ENCODE measurements at regions not wholly inside any gene's neighbourhood (a gene's known extent, or its start where the extent isn't known, plus 50 kb on each side); places are given as distances from the start of the nearest gene placed in this dataset.

DNA sequence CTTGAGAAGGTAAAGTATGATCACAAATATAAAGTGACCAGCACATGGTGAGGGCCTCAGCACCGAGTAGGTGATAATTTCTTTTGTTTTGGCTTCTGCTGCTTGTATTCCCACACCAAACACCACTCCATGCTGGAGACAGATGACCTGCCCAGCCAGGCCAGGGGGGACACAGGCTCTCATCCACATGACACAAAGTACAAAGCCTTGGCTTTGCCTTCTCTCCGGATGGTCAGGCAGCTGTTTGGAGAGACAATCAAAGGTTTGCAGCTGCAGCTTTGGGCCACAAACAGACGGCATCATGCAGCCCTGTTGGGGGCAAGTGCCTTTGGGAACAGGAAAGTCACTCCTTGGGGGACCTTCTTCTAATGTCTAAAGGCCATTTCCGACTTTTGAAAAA lies 226.2 kb upstream of the KLF4 start:
- Histone ChIP-seq H4K20me1 (ENCODE audit: control insufficient read depth, insufficient read depth, low read length, poor library complexity, severe bottlenecking) (no peaks in the 10 kb centered on the region), H3K9ac (ENCODE audit: low read length) (no peak overlapping the region), H3K79me2 (ENCODE audit: control insufficient read depth, insufficient read depth, low read length) (no peaks in the 10 kb centered on the region), H3K27me3 (replicated peaks in 1 of 4; ENCODE audit: control extremely low read depth in 1 of 4, control insufficient read depth in 3 of 4, insufficient read depth in 4 of 4, low read length in 3 of 4) (peaks cover 0 to 4% (median 0%) of the 10 kb centered on the region in 4 experiments), H3K4me3 (ENCODE audit: control extremely low read depth in 1 of 5, extremely low read depth in 1 of 5, insufficient read depth in 1 of 5, low read depth in 2 of 5, low read length in 4 of 5) (no peak overlapping the region), H3K36me3 (replicated peaks in 1 of 2; ENCODE audit: control extremely low read depth in 1 of 2, control insufficient read depth in 1 of 2, extremely low read depth in 1 of 2, insufficient read depth in 2 of 2, low read length in 1 of 2) (no peaks in the 10 kb centered on the region), H3K4me1 (ENCODE audit: control insufficient read depth in 2 of 2, insufficient read depth in 2 of 2, low read length in 2 of 2) (no peaks in the 10 kb centered on the region), H3K27ac (ENCODE audit: low read length in 2 of 2) (no peak overlapping the region), H3K9me3 (ENCODE audit: control extremely low read depth in 1 of 3, control insufficient read depth in 2 of 3, insufficient read depth in 1 of 3, low read length in 2 of 3) (no peaks in the 10 kb centered on the region), H2AFZ (ENCODE audit: insufficient read depth, low read depth, low read length, poor library complexity, severe bottlenecking) (no peak overlapping the region), H3K4me2 (replicated peaks; ENCODE audit: low read depth, low read length, poor library complexity, severe bottlenecking) (no peak overlapping the region)
- Mint-ChIP-seq H3K4me3 (no peak overlapping the region), H3K9me3 (ENCODE audit: insufficient read depth) (no peaks in the 10 kb centered on the region), H3K4me1 (no peaks in the 10 kb centered on the region), H3K27ac (no peak overlapping the region), H3K27me3 (peaks cover 17% of the 10 kb centered on the region)
- no peak for ATAC-seq (ENCODE audit: low read depth)
- TF ChIP-seq, protein P1, sequence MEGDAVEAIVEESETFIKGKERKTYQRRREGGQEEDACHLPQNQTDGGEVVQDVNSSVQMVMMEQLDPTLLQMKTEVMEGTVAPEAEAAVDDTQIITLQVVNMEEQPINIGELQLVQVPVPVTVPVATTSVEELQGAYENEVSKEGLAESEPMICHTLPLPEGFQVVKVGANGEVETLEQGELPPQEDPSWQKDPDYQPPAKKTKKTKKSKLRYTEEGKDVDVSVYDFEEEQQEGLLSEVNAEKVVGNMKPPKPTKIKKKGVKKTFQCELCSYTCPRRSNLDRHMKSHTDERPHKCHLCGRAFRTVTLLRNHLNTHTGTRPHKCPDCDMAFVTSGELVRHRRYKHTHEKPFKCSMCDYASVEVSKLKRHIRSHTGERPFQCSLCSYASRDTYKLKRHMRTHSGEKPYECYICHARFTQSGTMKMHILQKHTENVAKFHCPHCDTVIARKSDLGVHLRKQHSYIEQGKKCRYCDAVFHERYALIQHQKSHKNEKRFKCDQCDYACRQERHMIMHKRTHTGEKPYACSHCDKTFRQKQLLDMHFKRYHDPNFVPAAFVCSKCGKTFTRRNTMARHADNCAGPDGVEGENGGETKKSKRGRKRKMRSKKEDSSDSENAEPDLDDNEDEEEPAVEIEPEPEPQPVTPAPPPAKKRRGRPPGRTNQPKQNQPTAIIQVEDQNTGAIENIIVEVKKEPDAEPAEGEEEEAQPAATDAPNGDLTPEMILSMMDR (IDR thresholded peaks at IDR 0.05) = no peak
- POLR2A ChIA-PET = no interaction called here
- WGBS (ENCODE audit: insufficient coverage) = 81% methylated on average over 2 of the region's 4 CpGs
- DNase-seq = no peak
- intact Hi-C loops (cut with micrococcal nuclease) = no loop called here
- CTCF ChIA-PET = no interaction called here

DNA sequence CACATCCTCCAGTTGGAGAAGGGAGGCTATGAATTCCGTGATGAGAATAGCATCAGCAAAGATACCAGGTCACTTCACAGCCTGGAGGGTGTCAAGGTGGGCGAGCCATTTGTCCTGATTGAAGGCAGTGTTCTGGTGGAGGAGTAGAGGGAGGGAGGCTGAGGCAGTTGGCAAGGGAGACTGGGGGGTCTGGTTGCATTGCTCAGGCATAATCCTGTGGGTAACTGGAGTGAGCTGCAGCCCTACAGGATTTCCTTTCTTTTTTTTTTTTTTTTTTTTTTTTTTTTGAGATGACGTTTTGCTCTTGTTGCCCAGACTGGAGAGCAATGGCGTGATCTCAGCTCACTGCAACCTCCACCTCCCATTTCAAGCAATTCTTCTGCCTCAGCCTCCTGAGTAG lies 223.9 kb upstream of the KLF4 start:
- Histone ChIP-seq H3K27me3 (replicated peaks in 1 of 4; ENCODE audit: control extremely low read depth in 1 of 4, control insufficient read depth in 3 of 4, insufficient read depth in 4 of 4, low read length in 3 of 4) (peaks cover 0 to 4% (median 0%) of the 10 kb centered on the region in 4 experiments), H3K36me3 (replicated peaks in 1 of 2; ENCODE audit: control extremely low read depth in 1 of 2, control insufficient read depth in 1 of 2, extremely low read depth in 1 of 2, insufficient read depth in 2 of 2, low read length in 1 of 2) (no peaks in the 10 kb centered on the region), H3K79me2 (ENCODE audit: control insufficient read depth, insufficient read depth, low read length) (no peaks in the 10 kb centered on the region), H4K20me1 (ENCODE audit: control insufficient read depth, insufficient read depth, low read length, poor library complexity, severe bottlenecking) (no peaks in the 10 kb centered on the region), H3K9me3 (ENCODE audit: control extremely low read depth in 1 of 3, control insufficient read depth in 2 of 3, insufficient read depth in 1 of 3, low read length in 2 of 3) (no peaks in the 10 kb centered on the region), H3K9ac (ENCODE audit: low read length) (no peak overlapping the region), H3K4me1 (ENCODE audit: control insufficient read depth in 2 of 2, insufficient read depth in 2 of 2, low read length in 2 of 2) (no peaks in the 10 kb centered on the region), H3K4me3 (ENCODE audit: control extremely low read depth in 1 of 5, extremely low read depth in 1 of 5, insufficient read depth in 1 of 5, low read depth in 2 of 5, low read length in 4 of 5) (no peak overlapping the region), H3K27ac (ENCODE audit: low read length in 2 of 2) (no peak overlapping the region), H3K4me2 (replicated peaks; ENCODE audit: low read depth, low read length, poor library complexity, severe bottlenecking) (no peak overlapping the region), H2AFZ (ENCODE audit: insufficient read depth, low read depth, low read length, poor library complexity, severe bottlenecking) (no peak overlapping the region)
- intact Hi-C loops (cut with micrococcal nuclease) = no loop called here
- WGBS (ENCODE audit: insufficient coverage) = 74% methylated on average over 2 of the region's 4 CpGs
- ChIA-PET POLR2A (no interaction called here), CTCF (no interaction called here)
- ATAC-seq (ENCODE audit: low read depth) (no peak), DNase-seq (no peak)
- Mint-ChIP-seq H3K4me3 (no peak overlapping the region), H3K4me1 (no peaks in the 10 kb centered on the region), H3K27ac (no peak overlapping the region), H3K9me3 (ENCODE audit: insufficient read depth) (no peaks in the 10 kb centered on the region), H3K27me3 (peaks cover 17% of the 10 kb centered on the region)
- TF ChIP-seq, protein P1 (IDR thresholded peaks at IDR 0.05) = no peak
- no peak for TF ChIP-seq EZH2 (IDR thresholded peaks at IDR 0.05; ENCODE audit: borderline replicate concordance, insufficient read depth, low read depth, low read length, poor library complexity, severe bottlenecking)

All from B cell (primary cell).